ENCODE measurements at regions not wholly inside any gene's neighbourhood (a gene's known extent, or its start where the extent isn't known, plus 50 kb on each side); places are given as distances from the start of the nearest gene placed in this dataset.

GRCh38 chr10:2972810-2973209 lies 94.5 kb upstream of the PFKP start:
- no peak overlapping the region for H3K27ac Mint-ChIP-seq
- H3K9me3 Mint-ChIP-seq: no peaks in the 10 kb centered on the region
- DNase-seq: no peak
- H3K4me1 Mint-ChIP-seq: no peaks in the 10 kb centered on the region
- H3K4me3 Mint-ChIP-seq: no peak overlapping the region
- CTCF ChIA-PET: no interaction called here
- peaks cover 4% of the 10 kb centered on the region for H3K27me3 Mint-ChIP-seq
- no peaks in the 10 kb centered on the region for H3K36me3 Mint-ChIP-seq

DNA sequence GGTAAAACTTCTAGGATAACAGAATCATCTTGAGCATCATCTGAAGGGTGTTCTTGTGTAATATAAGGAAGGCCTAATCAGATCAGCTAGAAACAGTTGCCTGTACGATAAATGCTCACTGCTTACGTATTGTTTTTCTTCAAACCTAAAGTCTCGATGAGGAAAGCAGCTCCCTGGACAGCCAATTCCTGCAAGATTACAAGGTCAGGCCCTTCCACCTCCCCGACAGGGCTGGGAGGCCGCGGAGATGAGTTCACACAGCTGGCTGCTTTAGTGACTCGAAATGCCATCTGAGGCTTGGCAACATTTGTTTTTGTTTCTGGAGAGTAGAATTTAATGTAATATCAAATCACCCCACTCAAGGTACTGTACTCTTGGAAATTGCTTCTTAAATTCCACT lies 95.1 kb upstream of the PFKP start:
- Mint-ChIP-seq H3K27me3 (peaks cover 4% of the 10 kb centered on the region), H3K4me1 (no peaks in the 10 kb centered on the region), H3K9me3 (no peaks in the 10 kb centered on the region), H3K27ac (no peak overlapping the region), H3K4me3 (no peak overlapping the region), H3K36me3 (no peaks in the 10 kb centered on the region)
- CTCF ChIA-PET: no interaction called here
- DNase-seq: no peak

GRCh38 chr10:2970190-2970823 lies 97.0 kb upstream of the PFKP start:
- H3K4me3 Mint-ChIP-seq: no peak overlapping the region
- no peaks in the 10 kb centered on the region for H3K36me3 Mint-ChIP-seq
- H3K9me3 Mint-ChIP-seq: no peaks in the 10 kb centered on the region
- DNase-seq: no peak
- CTCF ChIA-PET: interaction anchor here (1.3 kb wide), 1 partner anchor 14 kb away, joined by 3 read pairs; no protein-coding TSS in a partner anchor
- peaks cover 9% of the 10 kb centered on the region for H3K27me3 Mint-ChIP-seq
- H3K27ac Mint-ChIP-seq: no peak overlapping the region
- H3K4me1 Mint-ChIP-seq: no peaks in the 10 kb centered on the region

DNA sequence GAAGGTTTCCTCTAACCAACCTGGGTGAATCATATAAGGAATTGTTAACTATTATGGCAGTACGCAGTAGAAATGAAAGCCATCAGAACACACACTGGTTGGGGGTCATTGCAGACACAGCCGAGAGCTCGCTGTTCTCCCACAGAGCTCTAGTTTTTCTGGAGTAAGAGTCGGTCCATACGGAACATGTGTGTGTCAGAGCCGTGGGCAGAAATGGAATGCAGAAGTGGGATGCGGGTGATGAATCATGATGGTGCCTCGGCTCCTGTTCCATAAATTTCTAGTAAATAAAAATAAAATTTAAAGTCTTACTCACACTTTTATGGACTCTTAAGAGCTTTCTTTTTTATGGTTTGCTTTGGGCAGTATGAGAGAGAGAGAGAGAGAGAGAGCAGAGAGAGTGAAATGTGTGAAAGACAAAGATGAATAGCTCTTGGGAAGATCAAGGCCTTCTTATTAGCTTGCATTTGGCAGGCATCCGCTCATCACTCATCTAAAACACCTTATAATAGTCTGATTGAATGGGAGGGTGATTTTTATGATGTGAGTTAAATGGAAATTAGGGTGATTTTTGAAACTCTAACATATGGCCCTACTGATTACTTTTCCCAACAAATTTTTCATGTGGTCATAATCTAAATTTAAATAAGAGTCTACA lies 98.8 kb upstream of the PFKP start:
- H3K36me3 Mint-ChIP-seq: no peaks in the 10 kb centered on the region
- no peak for DNase-seq
- H3K27ac Mint-ChIP-seq: no peak overlapping the region
- CTCF ChIA-PET: no interaction called here
- no peaks in the 10 kb centered on the region for H3K9me3 Mint-ChIP-seq
- no peaks in the 10 kb centered on the region for H3K4me1 Mint-ChIP-seq
- H3K27me3 Mint-ChIP-seq: peaks cover 9% of the 10 kb centered on the region
- no peak overlapping the region for H3K4me3 Mint-ChIP-seq

GRCh38 chr10:2966134-2966533 lies 101.2 kb upstream of the PFKP start:
- Mint-ChIP-seq H3K27me3 (peaks cover 17% of the 10 kb centered on the region), H3K9me3 (no peaks in the 10 kb centered on the region), H3K27ac (no peak overlapping the region)

GRCh38 chr10:2964632-2965296 lies 102.6 kb upstream of the PFKP start:
- Mint-ChIP-seq H3K4me1 (no peaks in the 10 kb centered on the region), H3K27ac (no peak overlapping the region)
- CTCF ChIA-PET: no interaction called here

More at GRCh38 chr10:2966134-2966533, 101.2 kb upstream of the PFKP start:
- Mint-ChIP-seq H3K36me3 (no peaks in the 10 kb centered on the region), H3K4me1 (no peaks in the 10 kb centered on the region), H3K4me3 (no peak overlapping the region)
- no peak for DNase-seq
- CTCF ChIA-PET: no interaction called here

DNA sequence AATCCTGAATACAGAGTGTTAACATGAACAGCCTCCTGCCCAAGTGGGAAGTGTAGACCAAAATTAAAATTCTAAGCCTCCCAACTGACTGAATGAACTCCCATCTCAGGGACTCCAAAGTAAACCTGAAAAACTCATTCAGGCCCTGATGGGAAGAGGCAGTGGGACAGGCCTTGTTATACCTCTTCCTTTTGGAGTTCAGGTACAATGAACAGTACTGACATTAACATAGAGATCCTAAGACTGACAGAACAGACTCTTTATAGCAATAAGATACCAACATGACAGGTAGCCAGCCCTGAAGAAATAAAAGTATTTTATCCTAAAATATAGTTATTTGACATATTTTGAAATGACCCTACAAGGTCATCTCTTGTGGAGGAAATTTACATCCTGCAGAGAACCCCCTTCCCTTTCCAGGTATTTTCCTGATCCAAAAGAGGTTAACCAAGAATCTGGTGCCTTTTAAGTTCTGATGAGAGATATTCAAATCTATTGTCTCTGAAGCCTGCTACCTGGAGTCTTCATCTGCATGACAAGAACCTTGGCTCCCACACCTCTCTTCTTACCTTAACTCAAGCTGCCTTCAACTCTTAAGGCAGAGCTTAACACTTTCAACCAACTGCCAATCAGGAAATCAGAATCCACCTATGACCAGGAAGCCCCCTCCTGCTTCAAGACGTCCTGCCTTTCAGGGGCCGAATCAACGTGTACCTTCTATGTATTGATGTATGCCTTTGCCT lies 103.3 kb upstream of the PFKP start:
- CTCF ChIA-PET: no interaction called here
- DNase-seq: no peak
- Mint-ChIP-seq H3K36me3 (no peaks in the 10 kb centered on the region), H3K4me1 (no peaks in the 10 kb centered on the region), H3K27me3 (peaks cover 21% of the 10 kb centered on the region), H3K27ac (no peak overlapping the region), H3K9me3 (no peaks in the 10 kb centered on the region), H3K4me3 (no peak overlapping the region)

More at GRCh38 chr10:2964632-2965296, 102.6 kb upstream of the PFKP start:
- no peaks in the 10 kb centered on the region for H3K36me3 Mint-ChIP-seq
- H3K9me3 Mint-ChIP-seq: no peaks in the 10 kb centered on the region
- no peak for DNase-seq
- H3K4me3 Mint-ChIP-seq: no peak overlapping the region
- H3K27me3 Mint-ChIP-seq: peaks cover 21% of the 10 kb centered on the region

DNA sequence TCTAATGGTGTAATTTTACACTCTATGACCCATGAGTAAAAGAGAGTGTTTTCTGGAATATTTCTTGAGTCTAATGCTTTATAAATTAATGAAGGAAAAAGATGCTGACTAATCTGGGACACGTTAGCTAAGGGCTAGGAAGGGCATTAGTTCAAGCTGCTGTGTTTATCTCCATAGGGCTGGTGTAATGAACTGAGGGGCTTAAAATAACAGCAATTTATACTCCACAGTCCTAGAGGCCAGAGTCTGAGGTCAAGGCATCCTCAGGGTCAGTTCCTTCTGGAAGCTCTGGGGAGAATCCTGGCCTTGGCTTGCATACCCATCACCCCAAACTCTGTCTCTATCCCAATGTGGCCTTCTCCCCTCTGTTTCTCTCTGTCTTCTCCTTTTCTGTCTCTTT lies 105.2 kb upstream of the PFKP start:
- H3K36me3 Mint-ChIP-seq: no peaks in the 10 kb centered on the region
- peaks cover 18% of the 10 kb centered on the region for H3K27me3 Mint-ChIP-seq
- H3K27ac Mint-ChIP-seq: no peak overlapping the region
- no peak overlapping the region for H3K4me3 Mint-ChIP-seq
- H3K4me1 Mint-ChIP-seq: no peaks in the 10 kb centered on the region
- no peaks in the 10 kb centered on the region for H3K9me3 Mint-ChIP-seq
- DNase-seq: no peak
- CTCF ChIA-PET: no interaction called here

- Mint-ChIP-seq H3K36me3 (no peaks in the 10 kb centered on the region), H3K9me3 (no peaks in the 10 kb centered on the region), H3K27ac (no peak overlapping the region), H3K27me3 (peaks cover 19% of the 10 kb centered on the region), H3K4me1 (no peaks in the 10 kb centered on the region), H3K4me3 (no peak overlapping the region)
- no peak for DNase-seq
- CTCF ChIA-PET: no interaction called here
These were observed 108.7 kb upstream of the PFKP start for GRCh38 chr10:2958659-2959058.

GRCh38 chr10:2957785-2958184 lies 109.6 kb upstream of the PFKP start:
- no peaks in the 10 kb centered on the region for H3K4me1 Mint-ChIP-seq
- CTCF ChIA-PET: no interaction called here
- no peaks in the 10 kb centered on the region for H3K9me3 Mint-ChIP-seq
- H3K27ac Mint-ChIP-seq: no peak overlapping the region
- no peaks in the 10 kb centered on the region for H3K36me3 Mint-ChIP-seq
- peaks cover 15% of the 10 kb centered on the region for H3K27me3 Mint-ChIP-seq
- no peak for DNase-seq
- no peak overlapping the region for H3K4me3 Mint-ChIP-seq

DNA sequence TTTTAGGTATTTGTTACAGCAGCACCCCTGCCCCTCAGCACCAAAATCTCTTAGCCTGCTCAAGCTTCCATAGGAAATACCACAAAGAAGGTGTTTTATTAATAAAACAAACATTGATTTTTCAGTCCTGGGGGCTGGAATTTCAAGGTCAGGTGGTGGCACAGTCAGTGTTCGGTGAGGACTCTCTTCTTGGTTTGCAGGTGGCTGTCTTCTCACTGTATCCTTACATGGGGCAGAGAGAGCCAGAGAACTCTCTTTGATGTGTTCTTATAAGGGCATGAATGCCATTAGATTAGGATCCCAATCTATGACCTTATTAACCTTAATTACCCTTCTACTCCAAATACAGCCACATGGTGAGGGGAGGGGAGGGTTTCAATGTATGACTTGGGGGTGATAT lies 112.3 kb upstream of the PFKP start:
- Mint-ChIP-seq H3K27ac (no peak overlapping the region), H3K4me3 (no peak overlapping the region), H3K9me3 (no peaks in the 10 kb centered on the region), H3K4me1 (no peaks in the 10 kb centered on the region), H3K27me3 (peaks cover 14% of the 10 kb centered on the region), H3K36me3 (no peaks in the 10 kb centered on the region)
- DNase-seq: no peak
- CTCF ChIA-PET: no interaction called here

- no peaks in the 10 kb centered on the region for H3K36me3 Mint-ChIP-seq
- CTCF ChIA-PET: no interaction called here
- H3K9me3 Mint-ChIP-seq: no peaks in the 10 kb centered on the region
- H3K4me1 Mint-ChIP-seq: no peaks in the 10 kb centered on the region
- H3K4me3 Mint-ChIP-seq: no peak overlapping the region
- no peak for DNase-seq
- peaks cover 19% of the 10 kb centered on the region for H3K27me3 Mint-ChIP-seq
- H3K27ac Mint-ChIP-seq: no peak overlapping the region
These were observed 113.9 kb upstream of the PFKP start for GRCh38 chr10:2953495-2953894.

- CTCF ChIA-PET: no interaction called here
- DNase-seq: no peak
- Mint-ChIP-seq H3K27me3 (peaks cover 15% of the 10 kb centered on the region), H3K4me1 (no peaks in the 10 kb centered on the region), H3K36me3 (no peaks in the 10 kb centered on the region), H3K9me3 (no peaks in the 10 kb centered on the region), H3K4me3 (no peak overlapping the region), H3K27ac (no peak overlapping the region)
These were observed 116.0 kb upstream of the PFKP start for GRCh38 chr10:2951235-2951835.

- peaks cover 15% of the 10 kb centered on the region for H3K27me3 Mint-ChIP-seq
- no peaks in the 10 kb centered on the region for H3K4me1 Mint-ChIP-seq
- DNase-seq: no peak
- H3K9me3 Mint-ChIP-seq: no peaks in the 10 kb centered on the region
- H3K36me3 Mint-ChIP-seq: no peaks in the 10 kb centered on the region
- CTCF ChIA-PET: no interaction called here
- no peak overlapping the region for H3K4me3 Mint-ChIP-seq
- H3K27ac Mint-ChIP-seq: no peak overlapping the region
These were observed 116.8 kb upstream of the PFKP start for GRCh38 chr10:2950546-2950945.

All from activated naive CD4-positive, alpha-beta T cell treated with anti-CD3 and anti-CD28 coated beads, Interleukin-2, amount 10 ng/mL, durations not matched to agents 7 days and 5 days (primary cell).